PC-9 (cell line): ENCODE measurements at regions not wholly inside any gene's neighbourhood (a gene's known extent, or its start where the extent isn't known, plus 50 kb on each side); places are given as distances from the start of the nearest gene placed in this dataset.

Source experiments
- BruUV-seq: library from RNA; stranded (reverse); fragments of 400-500 nt; replicated peaks from 2 replicates; lab custom pipeline; 2021; lab: Mats Ljungman, UMichigan
- CTCF ChIA-PET: fragments of 300-600 bp; sonication (Branson Sonifier 250); formaldehyde crosslinking; loops from one replicate; lab custom pipeline; 2022; ENCODE audit warnings: antibody characterized with exemption; lab: Charles Lee
- POLR2A ChIA-PET: fragments of 300-600 bp; sonication (Branson Sonifier 250); formaldehyde crosslinking; loops from one replicate; lab custom pipeline; 2022; ENCODE audit warnings: antibody characterized with exemption; ENCODE audit not compliant: unreplicated experiment; lab: Charles Lee
- DNase-seq, 2 experiments: peaks; one replicate each; pipeline versions ENCODE4 v3.0.0 to v3.0.0-alpha.2; 2015 to 2022; ENCODE audit warnings: mixed read lengths in 1 of 2
- H2AFZ ChIP-seq: fragments of 200-600 bp; sonication (generic); 2 replicates; pipeline ENCODE4 v1.8.1; 2017; ENCODE audit warnings: antibody characterized with exemption
- H3F3A ChIP-seq: fragments of 200-600 bp; sonication (generic); 2 replicates; pipeline ENCODE4 v1.8.1; 2017; ENCODE audit warnings: antibody characterized with exemption, mild to moderate bottlenecking, low read depth; ENCODE audit not compliant: insufficient read depth
- H3K27ac ChIP-seq: fragments of 200-600 bp; sonication (generic); 2 replicates; pipeline ENCODE4 v1.6.1; 2016; ENCODE audit warnings: mixed run types
- H3K27me3 ChIP-seq: fragments of 200-600 bp; sonication (generic); 2 replicates; pipeline ENCODE4 v1.6.1; 2016; ENCODE audit warnings: low read depth, mixed run types; ENCODE audit not compliant: insufficient read depth
- H3K36me3 ChIP-seq: fragments of 200-600 bp; sonication (generic); 2 replicates; pipeline ENCODE4 v1.6.1; 2016; ENCODE audit warnings: low read depth, mixed run types
- H3K4me1 ChIP-seq: fragments of 200-600 bp; sonication (generic); replicated peaks from 2 replicates; pipeline ENCODE4 v1.6.1; 2016; ENCODE audit warnings: mixed run types; ENCODE audit not compliant: insufficient read depth
- H3K4me2 ChIP-seq: fragments of 200-600 bp; sonication (generic); 2 replicates; pipeline ENCODE4 v1.6.1; 2017; ENCODE audit warnings: mixed run types
- H3K4me3 ChIP-seq: fragments of 200-600 bp; sonication (generic); 2 replicates; pipeline ENCODE4 v1.6.1; 2016; ENCODE audit warnings: mixed run types
- H3K79me2 ChIP-seq: fragments of 200-600 bp; sonication (generic); 2 replicates; pipeline ENCODE4 v1.6.1; 2017; ENCODE audit warnings: low read depth, mixed run types
- H3K9me2 ChIP-seq: fragments of 200-600 bp; sonication (generic); 2 replicates; pipeline ENCODE4 v1.8.1; 2017; ENCODE audit warnings: mild to moderate bottlenecking; ENCODE audit not compliant: insufficient read depth
- H3K9me3 ChIP-seq: fragments of 200-600 bp; sonication (generic); 2 replicates; pipeline ENCODE4 v1.8.1; 2016; ENCODE audit warnings: low read depth; ENCODE audit not compliant: insufficient read depth
- H4K20me1 ChIP-seq: fragments of 200-600 bp; sonication (generic); 2 replicates; pipeline ENCODE4 v1.8.1; 2017; ENCODE audit not compliant: insufficient read depth
- CTCF ChIP-seq: fragments of 200-600 bp; sonication (generic); conservative IDR thresholded peaks from 2 replicates; pipeline ENCODE4 v1.6.1; 2017; ENCODE audit warnings: mixed run types, antibody characterized with exemption, mild to moderate bottlenecking, moderate library complexity
- EZH2 ChIP-seq: fragments of 200-600 bp; sonication (generic); IDR thresholded peaks from 2 replicates; pipeline ENCODE4 v1.8.0; 2017; ENCODE audit warnings: antibody characterized with exemption, low read depth
- intact Hi-C: fragments of 100-400 bp; cut with micrococcal nuclease; formaldehyde crosslinking; loops from one replicate; pipeline ENCODE4 v1.10.0; 2022; ENCODE audit not compliant: unreplicated experiment

GRCh38 chr11:92423115-92424034, 198.8 kb downstream of the FAT3 start:
- Histone ChIP-seq H3K27ac (no peak overlapping the region), H3K27me3 (no peaks in the 10 kb centered on the region)
- POLR2A ChIA-PET: no interaction called here

GRCh38 chr11:92424281-92424680, 199.7 kb downstream of the FAT3 start:
- ChIA-PET CTCF (no interaction called here), POLR2A (no interaction called here)
- intact Hi-C loops: no loop called here
- Histone ChIP-seq H3K4me2 (no peak overlapping the region), H3F3A (no peaks in the 10 kb centered on the region), H3K4me3 (no peak overlapping the region), H3K9me2 (no peaks in the 10 kb centered on the region), H3K36me3 (no peaks in the 10 kb centered on the region), H3K9me3 (peaks cover 5% of the 10 kb centered on the region; the same call in 1 of the 2 replicates), H3K79me2 (no peaks in the 10 kb centered on the region), H3K27ac (no peak overlapping the region), H3K27me3 (no peaks in the 10 kb centered on the region), H4K20me1 (no peaks in the 10 kb centered on the region), H2AFZ (no peak overlapping the region), H3K4me1 (no peaks in the 10 kb centered on the region)
- no TSS peak for BruUV-seq
- TF ChIP-seq CTCF: no peak
- DNase-seq: no peak

More at GRCh38 chr11:92423115-92424034, 198.8 kb downstream of the FAT3 start:
- Histone ChIP-seq H3K9me2 (no peaks in the 10 kb centered on the region), H3K9me3 (no peaks in the 10 kb centered on the region), H2AFZ (no peak overlapping the region), H3K4me2 (no peak overlapping the region), H3K4me3 (no peak overlapping the region), H4K20me1 (no peaks in the 10 kb centered on the region), H3F3A (no peaks in the 10 kb centered on the region), H3K36me3 (no peaks in the 10 kb centered on the region), H3K4me1 (no peaks in the 10 kb centered on the region), H3K79me2 (no peaks in the 10 kb centered on the region)
- no TSS peak for BruUV-seq
- intact Hi-C loops: no loop called here
- CTCF ChIA-PET: no interaction called here
- no peak for DNase-seq
- TF ChIP-seq EZH2: no peak
- TF ChIP-seq CTCF: no peak

- Histone ChIP-seq H3K27ac (no peak overlapping the region), H3K4me3 (no peak overlapping the region), H3K27me3 (no peaks in the 10 kb centered on the region), H3K4me1 (no peaks in the 10 kb centered on the region), H3K9me2 (no peaks in the 10 kb centered on the region), H3F3A (no peaks in the 10 kb centered on the region), H4K20me1 (no peaks in the 10 kb centered on the region), H3K79me2 (no peaks in the 10 kb centered on the region), H2AFZ (no peak overlapping the region), H3K36me3 (no peaks in the 10 kb centered on the region), H3K9me3 (peaks cover 7% of the 10 kb centered on the region; the same call in 1 of the 2 replicates), H3K4me2 (no peak overlapping the region)
- ChIA-PET CTCF (no interaction called here), POLR2A (no interaction called here)
- intact Hi-C loops: no loop called here
- TF ChIP-seq CTCF: no peak
- TF ChIP-seq EZH2: no peak
- DNase-seq: no peak
- BruUV-seq: no TSS peak
Observed at GRCh38 chr11:92425127-92425526, 200.5 kb downstream of the FAT3 start.
